GM12892 (cell line): ENCODE measurements at regions not wholly inside any gene's neighbourhood (a gene's known extent, or its start where the extent isn't known, plus 50 kb on each side); places are given as distances from the start of the nearest gene placed in this dataset.

Source experiments
- POLR2A ChIP-seq: IDR thresholded peaks from 2 replicates; pipeline ENCODE4 v1.6.1; 2011; ENCODE audit warnings: low read depth, low read length, control low read depth
- POLR2AphosphoS5 ChIP-seq: IDR thresholded peaks from 2 replicates; pipeline ENCODE4 v1.6.1; 2011; ENCODE audit warnings: low read depth, low read length, control low read depth
- TAF1 ChIP-seq: IDR thresholded peaks from 2 replicates; pipeline ENCODE4 v1.6.1; 2011; ENCODE audit warnings: low read depth, mild to moderate bottlenecking, control low read depth, low read length, borderline replicate concordance

GRCh38 chr3:83216919-83217594 lies 1455.6 kb upstream of the GBE1 start:
- no peak for TF ChIP-seq POLR2A
- TF ChIP-seq POLR2AphosphoS5 = no peak
- TF ChIP-seq TAF1 = no peak
